Stimulated activated effector memory CD8-positive, alpha-beta T cell treated with anti-CD3 and anti-CD28 coated beads, Interleukin-12 subunit alpha, Interleukin-12 subunit beta, amount 100 ng/mL, for 72 hours (primary cell): ENCODE measurements at regions not wholly inside any gene's neighbourhood (a gene's known extent, or its start where the extent isn't known, plus 50 kb on each side); places are given as distances from the start of the nearest gene placed in this dataset.
A peak's percentile ranks its signal among the peaks of the same experiment; 100 is the strongest.

Experiments
- ATAC-seq: fragments of 150-1000 bp; cut with Tn5 transposase; 2 replicates; pipeline ENCODE4 v1.10.0; 2021
- DNase-seq, 2 donors: peaks; one replicate each; pipeline ENCODE4 v3.0.0; 2021 to 2022; ENCODE audit warnings: low spot score in 2 of 2
- H3K27ac Mint-ChIP-seq: one replicate; pipeline ENCODE4 v1.8.0; 2022; ENCODE audit warnings: mild to moderate bottlenecking, mixed read lengths
- H3K36me3 Mint-ChIP-seq: one replicate; pipeline ENCODE4 v1.8.0; 2022; ENCODE audit warnings: mild to moderate bottlenecking, mixed read lengths
- H3K4me1 Mint-ChIP-seq: one replicate; pipeline ENCODE4 v1.8.0; 2022; ENCODE audit warnings: mixed read lengths
- H3K4me3 Mint-ChIP-seq: one replicate; pipeline ENCODE4 v1.8.0; 2022; ENCODE audit warnings: mild to moderate bottlenecking, mixed read lengths
- H3K9me3 Mint-ChIP-seq: one replicate; pipeline ENCODE4 v1.8.0; 2022; ENCODE audit warnings: mixed read lengths

DNA sequence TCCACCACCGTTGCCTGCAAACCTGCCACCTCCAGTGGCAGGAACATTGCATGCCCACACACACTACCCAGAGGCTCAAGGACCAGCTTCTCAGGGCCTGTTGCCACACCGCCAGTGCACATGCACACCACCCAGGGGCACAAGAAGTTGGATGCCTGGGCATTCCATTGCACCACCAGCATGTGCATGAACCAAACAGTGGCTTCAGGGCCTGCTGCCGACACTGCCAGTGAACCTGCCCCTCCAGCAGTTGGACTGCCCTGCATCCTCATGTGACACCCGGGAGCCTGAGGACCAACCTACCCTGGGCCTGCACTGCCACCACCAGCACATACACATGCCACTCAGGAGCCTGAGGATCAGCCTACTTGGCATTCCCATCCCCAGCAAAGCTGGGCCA, 303.7 kb downstream of the KCNJ2 start:
- Mint-ChIP-seq H3K4me1 (no peaks in the 10 kb centered on the region), H3K4me3 (no peak overlapping the region), H3K36me3 (no peaks in the 10 kb centered on the region)

DNA sequence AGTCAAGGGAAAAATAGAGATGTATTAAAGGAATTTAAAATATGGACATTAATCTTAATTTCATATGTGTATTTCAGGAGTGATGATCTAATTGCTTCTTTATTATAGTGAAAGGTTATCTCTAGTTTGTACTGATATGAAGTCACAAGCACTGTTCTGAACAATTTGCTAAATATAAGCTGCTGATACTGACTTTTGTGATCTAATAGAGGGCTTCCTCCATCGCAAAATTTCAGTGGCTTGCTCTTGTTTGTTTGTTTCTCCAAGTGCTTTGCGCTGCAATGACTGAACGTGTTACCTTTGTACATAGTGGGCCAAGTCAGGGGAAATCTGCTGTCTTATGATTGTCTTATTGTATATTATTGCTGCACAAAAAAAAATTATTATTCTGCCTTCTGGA, 307.0 kb downstream of the KCNJ2 start:
- no peaks in the 10 kb centered on the region for H3K4me1 Mint-ChIP-seq
- no peak for ATAC-seq

More for the DNA sequence above, 303.7 kb downstream of the KCNJ2 start:
- Mint-ChIP-seq H3K27ac (no peak overlapping the region), H3K9me3 (peaks cover 3% of the 10 kb centered on the region)
- no peak for ATAC-seq
- no peak for DNase-seq

DNA sequence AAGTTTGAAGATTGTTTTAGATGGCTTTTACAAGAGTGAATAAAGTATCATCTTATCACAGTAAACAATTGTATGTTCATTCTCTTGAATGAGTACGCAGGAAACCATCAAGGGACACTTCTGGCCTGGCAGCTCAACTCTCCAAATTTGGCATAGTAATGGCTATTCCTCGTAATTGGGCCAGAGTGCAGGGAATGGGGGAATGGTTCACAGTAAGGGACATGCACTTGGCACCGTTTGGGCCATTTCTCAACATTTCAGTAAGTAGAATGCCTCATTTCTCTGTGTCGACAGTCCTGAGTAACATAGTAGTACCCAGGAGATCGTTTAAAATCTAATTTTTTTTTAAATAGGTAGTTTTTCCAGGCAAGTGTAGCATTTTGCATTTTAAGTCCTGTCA, 309.6 kb downstream of the KCNJ2 start:
- DNase-seq (no peak), ATAC-seq (no peak)
- no peaks in the 10 kb centered on the region for H3K4me1 Mint-ChIP-seq
- H3K36me3 Mint-ChIP-seq: no peaks in the 10 kb centered on the region
- H3K9me3 Mint-ChIP-seq: peaks cover 7% of the 10 kb centered on the region
- no peak overlapping the region for H3K4me3 Mint-ChIP-seq
- H3K27ac Mint-ChIP-seq: no peak overlapping the region

More for the DNA sequence above, 307.0 kb downstream of the KCNJ2 start:
- Mint-ChIP-seq H3K9me3 (peaks cover 3% of the 10 kb centered on the region), H3K4me3 (no peak overlapping the region), H3K36me3 (no peaks in the 10 kb centered on the region), H3K27ac (no peak overlapping the region)
- DNase-seq: no peak

DNA sequence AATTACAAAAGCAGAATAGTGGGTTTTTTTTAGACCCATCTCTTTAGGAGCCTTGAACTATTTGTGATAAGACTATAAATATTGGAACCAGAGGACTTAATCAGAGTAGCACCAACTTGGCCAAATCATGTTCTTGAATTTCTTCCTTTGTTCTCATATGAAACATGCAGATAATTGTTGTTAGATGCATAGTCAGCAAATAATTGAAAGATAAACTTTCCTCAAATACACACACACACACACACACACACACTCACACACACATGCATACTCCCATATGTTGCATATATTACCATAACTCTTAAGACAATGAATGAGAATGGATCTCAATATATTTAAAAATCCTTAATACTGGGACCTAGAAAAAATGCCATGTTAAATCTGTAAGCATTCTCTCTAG, 310.4 kb downstream of the KCNJ2 start:
- Mint-ChIP-seq H3K27ac (no peak overlapping the region), H3K9me3 (peaks cover 5% of the 10 kb centered on the region), H3K36me3 (no peaks in the 10 kb centered on the region), H3K4me1 (no peaks in the 10 kb centered on the region), H3K4me3 (no peak overlapping the region)
- no peak for DNase-seq
- ATAC-seq: no peak

DNA sequence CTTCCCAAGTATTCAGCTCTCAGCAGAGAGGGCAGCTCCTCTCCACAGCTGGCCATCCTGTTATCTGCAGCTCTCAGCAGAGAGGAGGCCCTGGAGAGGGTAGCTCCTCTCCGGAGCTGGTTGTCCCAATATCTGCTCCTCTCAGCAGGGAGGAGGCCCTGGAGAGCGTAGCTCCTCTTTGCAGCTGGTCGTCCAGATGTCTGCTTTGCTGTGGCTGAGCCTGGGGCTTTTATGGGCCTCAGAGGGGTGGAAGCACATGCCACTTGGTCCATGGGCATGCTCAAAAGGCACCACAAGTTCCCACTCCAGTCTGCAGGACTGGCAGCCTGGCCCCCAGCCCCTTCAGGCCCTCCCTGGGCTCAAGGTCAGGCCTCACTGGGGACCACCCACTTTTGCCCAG, 314.3 kb downstream of the KCNJ2 start:
- no peak for DNase-seq
- Mint-ChIP-seq H3K27ac (no peak overlapping the region), H3K4me1 (no peaks in the 10 kb centered on the region), H3K36me3 (no peaks in the 10 kb centered on the region), H3K4me3 (no peak overlapping the region), H3K9me3 (peaks cover 5% of the 10 kb centered on the region)
- no peak for ATAC-seq

DNA sequence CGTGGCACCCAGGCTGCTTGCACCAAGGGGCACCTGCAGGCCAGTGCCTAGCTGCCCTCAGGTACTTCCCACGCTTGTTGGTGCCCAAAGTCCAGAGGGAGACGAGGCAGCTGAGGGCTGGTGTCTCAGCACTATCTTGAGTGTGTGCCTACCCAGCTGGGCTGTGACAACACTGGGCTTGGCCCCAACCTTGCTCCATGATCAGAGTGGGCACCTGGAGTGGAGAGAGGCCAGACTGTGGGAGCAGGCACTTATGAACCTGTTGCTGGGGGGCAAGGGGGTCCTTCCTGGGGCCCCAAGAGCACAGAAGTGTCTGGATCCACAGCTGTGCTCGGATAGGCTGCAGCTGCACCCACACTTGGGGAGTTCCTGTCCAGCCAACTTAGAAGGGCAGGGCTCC, 314.7 kb downstream of the KCNJ2 start:
- Mint-ChIP-seq H3K4me1 (no peaks in the 10 kb centered on the region), H3K27ac (no peak overlapping the region), H3K4me3 (no peak overlapping the region), H3K36me3 (no peaks in the 10 kb centered on the region), H3K9me3 (peaks cover 5% of the 10 kb centered on the region)
- peak; percentile 39 for ATAC-seq
- no peak for DNase-seq

DNA sequence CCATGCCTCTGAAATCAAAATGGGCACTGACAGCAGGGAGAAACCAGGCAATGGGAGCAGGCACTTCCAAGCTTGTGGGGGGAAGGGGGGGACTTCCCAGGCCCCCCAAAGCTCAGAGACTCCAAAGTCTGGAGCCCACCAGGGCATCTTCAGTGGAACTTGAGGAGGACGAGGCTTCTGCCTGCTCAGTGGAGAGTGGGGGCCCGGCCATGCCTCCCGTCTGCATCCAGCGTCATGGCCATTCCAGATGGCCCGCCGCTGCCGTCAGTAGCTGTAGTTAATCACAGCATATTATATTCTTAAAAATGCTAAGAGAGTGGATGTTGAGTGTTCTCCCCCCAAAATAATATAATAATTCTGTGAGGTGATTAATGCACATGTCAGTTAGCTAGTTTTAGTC, 315.2 kb downstream of the KCNJ2 start:
- Mint-ChIP-seq H3K36me3 (no peaks in the 10 kb centered on the region), H3K9me3 (peaks cover 5% of the 10 kb centered on the region)

DNA sequence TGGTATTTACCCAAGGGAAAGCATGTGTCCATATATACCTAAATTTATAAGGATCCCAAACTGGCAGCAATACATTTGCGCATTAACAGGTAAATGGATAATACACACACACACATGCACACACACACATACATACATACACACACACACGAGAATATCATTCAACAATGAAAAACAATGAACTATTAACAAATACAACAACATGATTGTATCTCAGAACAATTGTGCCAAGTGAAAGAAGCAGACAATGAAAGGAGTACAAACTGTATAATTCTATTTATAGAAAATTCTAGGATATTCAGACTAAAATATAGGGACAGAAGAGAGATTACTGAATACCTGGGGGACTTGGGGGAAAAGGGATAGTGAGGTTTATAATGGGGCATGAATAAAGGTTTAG, 323.0 kb downstream of the KCNJ2 start:
- H3K36me3 Mint-ChIP-seq: no peaks in the 10 kb centered on the region
- no peak overlapping the region for H3K27ac Mint-ChIP-seq
- H3K9me3 Mint-ChIP-seq: peaks cover 7% of the 10 kb centered on the region

More for the DNA sequence above, 315.2 kb downstream of the KCNJ2 start:
- no peak for DNase-seq
- Mint-ChIP-seq H3K27ac (no peak overlapping the region), H3K4me3 (no peak overlapping the region), H3K4me1 (no peaks in the 10 kb centered on the region)
- no peak for ATAC-seq

DNA sequence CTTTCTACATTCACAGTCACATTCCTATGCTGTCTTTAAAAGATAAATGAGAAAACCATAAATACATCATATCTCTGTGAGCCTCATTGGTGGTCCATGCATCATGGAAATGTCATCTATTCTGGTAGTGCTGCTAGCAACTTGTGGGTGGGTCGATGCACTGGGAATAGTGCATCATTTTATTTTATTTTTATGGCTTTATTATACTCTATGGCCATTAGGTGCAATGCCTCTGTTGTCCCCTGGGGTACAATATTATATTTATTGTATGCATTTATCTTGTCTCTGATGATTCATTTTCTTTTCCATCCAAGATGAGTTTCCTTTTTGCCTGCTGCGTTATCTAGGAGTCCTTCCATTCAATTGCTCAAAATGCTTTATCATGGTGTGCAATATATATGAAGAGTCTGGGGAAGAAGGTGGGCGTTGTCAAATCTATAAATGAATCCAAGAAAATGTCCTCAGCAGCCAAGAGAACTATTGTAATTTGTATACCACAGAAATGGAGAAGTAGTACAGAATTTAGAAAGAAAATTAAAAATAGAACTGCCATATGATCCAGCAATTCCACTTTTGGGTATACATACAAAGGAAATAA, 324.0 kb downstream of the KCNJ2 start:
- H3K4me1 Mint-ChIP-seq: no peaks in the 10 kb centered on the region
- H3K36me3 Mint-ChIP-seq: no peaks in the 10 kb centered on the region
- no peak overlapping the region for H3K27ac Mint-ChIP-seq
- DNase-seq (no peak), ATAC-seq (no peak)
- H3K4me3 Mint-ChIP-seq: no peak overlapping the region
- peaks cover 7% of the 10 kb centered on the region for H3K9me3 Mint-ChIP-seq

More for the DNA sequence above, 323.0 kb downstream of the KCNJ2 start:
- no peak overlapping the region for H3K4me3 Mint-ChIP-seq
- no peaks in the 10 kb centered on the region for H3K4me1 Mint-ChIP-seq
- DNase-seq (no peak), ATAC-seq (no peak)

DNA sequence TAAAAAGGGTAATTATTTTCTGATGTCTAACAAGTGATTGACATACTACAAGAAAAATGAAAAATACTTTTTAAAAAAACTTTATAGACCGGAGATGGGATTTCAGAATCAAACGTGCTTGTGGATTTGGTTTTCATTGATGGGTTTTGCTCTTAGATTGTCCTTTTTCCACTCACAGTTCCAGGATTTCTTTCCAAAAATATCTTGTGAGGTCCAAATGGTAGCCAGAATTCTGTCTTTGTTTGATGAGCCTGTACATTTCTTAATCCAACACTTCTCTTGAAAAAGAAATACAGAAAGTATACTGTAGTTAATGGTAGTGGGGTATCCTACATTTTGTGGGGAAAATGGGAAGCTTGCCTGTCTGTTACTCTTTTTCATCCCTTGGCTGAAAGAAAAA, 329.3 kb downstream of the KCNJ2 start:
- Mint-ChIP-seq H3K27ac (no peak overlapping the region), H3K4me3 (no peak overlapping the region), H3K9me3 (peaks cover 4% of the 10 kb centered on the region), H3K36me3 (no peaks in the 10 kb centered on the region), H3K4me1 (no peaks in the 10 kb centered on the region)
- ATAC-seq (no peak), DNase-seq (no peak)

DNA sequence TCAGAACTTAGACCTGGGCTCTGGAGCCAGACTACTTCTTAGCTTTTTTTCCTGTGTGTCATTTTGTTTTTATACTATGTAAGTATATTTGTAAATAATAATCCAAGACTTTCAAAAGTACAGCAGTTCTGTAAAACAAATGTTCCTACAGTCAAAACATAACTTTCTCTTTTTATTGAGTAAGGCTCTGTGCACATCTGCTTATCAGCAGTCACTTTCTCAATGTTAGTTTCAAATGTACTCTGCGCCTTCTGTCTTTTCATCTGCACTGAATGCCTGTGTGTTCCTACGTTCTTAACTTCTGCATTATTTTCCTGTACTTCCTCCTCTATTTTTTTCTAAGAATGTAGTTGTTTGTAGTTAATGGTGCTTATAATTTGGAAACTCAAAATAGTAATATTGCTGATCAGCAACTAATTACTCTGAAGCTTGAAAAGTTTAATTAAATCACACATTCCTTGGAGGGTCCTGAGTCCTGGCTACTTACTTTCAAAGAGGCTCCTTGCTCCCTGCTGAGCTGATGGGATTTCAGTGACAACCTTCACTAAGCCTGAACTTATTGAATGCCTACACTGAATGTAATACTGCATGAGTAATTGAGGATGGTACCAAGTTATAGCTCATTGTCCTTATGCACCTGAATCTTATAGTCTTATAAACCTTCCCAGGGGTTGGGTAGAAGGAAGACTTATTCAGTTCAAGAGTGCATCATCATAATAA, 329.9 kb downstream of the KCNJ2 start:
- ATAC-seq: no peak

DNA sequence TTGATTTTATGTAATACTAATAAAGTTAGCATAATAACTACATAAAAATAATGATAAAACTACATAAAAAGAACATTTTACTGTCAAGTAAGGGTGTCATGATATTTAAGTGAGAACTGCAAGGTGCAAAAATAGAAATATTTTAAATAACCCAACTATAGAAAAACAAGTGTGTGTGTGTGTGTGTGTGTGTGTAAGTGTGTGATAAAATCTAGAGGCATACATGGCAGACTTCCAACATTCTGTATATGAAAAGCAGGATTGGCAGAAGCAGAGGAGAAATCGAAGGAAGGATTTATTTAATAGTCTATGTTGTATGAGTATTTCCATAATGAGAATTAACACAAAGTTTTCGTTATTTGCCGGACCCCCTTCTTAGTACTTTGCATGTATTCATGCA, 334.1 kb downstream of the KCNJ2 start:
- H3K4me1 Mint-ChIP-seq: no peaks in the 10 kb centered on the region
- ATAC-seq: no peak
- H3K9me3 Mint-ChIP-seq: peaks cover 4% of the 10 kb centered on the region
- H3K36me3 Mint-ChIP-seq: no peaks in the 10 kb centered on the region
- no peak overlapping the region for H3K4me3 Mint-ChIP-seq
- no peak for DNase-seq
- no peak overlapping the region for H3K27ac Mint-ChIP-seq

More for the DNA sequence above, 329.9 kb downstream of the KCNJ2 start:
- no peaks in the 10 kb centered on the region for H3K4me1 Mint-ChIP-seq
- H3K9me3 Mint-ChIP-seq: peaks cover 2% of the 10 kb centered on the region
- H3K27ac Mint-ChIP-seq: no peak overlapping the region
- H3K4me3 Mint-ChIP-seq: no peak overlapping the region
- no peaks in the 10 kb centered on the region for H3K36me3 Mint-ChIP-seq
- DNase-seq: no peak

DNA sequence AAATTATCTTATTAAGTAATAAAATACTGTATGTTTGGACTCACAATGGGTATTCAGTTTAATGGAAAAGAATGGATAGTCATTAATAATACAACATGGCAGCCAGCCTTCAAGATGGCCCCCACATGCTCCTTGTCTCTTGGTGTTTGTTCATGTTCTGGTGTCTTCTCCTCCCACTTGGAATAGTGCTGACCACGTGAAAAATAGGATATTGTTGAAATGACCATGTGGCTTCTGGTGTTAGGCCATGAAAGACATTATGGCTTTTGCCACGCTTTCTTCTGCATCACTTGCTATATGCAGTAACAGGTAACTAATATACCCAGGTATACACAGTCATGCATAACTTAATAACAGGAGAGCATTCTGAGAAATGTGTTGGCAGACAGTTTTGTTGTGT, 341.0 kb downstream of the KCNJ2 start:
- ATAC-seq: no peak
- no peaks in the 10 kb centered on the region for H3K4me1 Mint-ChIP-seq
- no peak overlapping the region for H3K27ac Mint-ChIP-seq
- no peaks in the 10 kb centered on the region for H3K36me3 Mint-ChIP-seq
- no peak overlapping the region for H3K4me3 Mint-ChIP-seq
- DNase-seq: no peak
- H3K9me3 Mint-ChIP-seq: peaks cover 2% of the 10 kb centered on the region

DNA sequence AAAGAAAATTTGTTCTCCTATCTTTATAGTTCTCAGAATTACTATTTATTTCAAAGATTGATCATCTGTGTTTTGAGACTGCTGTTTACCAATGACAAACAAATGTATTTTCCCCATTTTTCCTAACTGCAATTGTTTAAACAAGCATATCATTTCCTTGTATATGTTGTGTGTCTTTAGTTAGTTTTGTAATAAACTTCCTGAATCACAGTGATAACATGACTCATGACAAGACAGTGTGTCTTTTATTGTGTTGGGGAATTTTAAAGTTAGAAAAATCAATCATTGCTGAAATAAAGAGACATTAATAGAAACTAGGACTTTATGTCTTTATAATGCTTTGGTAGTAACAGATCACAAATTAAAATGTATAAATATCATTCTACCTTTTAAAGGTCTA, 348.5 kb downstream of the KCNJ2 start:
- Mint-ChIP-seq H3K4me3 (no peak overlapping the region), H3K27ac (no peak overlapping the region), H3K9me3 (no peaks in the 10 kb centered on the region), H3K4me1 (no peaks in the 10 kb centered on the region), H3K36me3 (no peaks in the 10 kb centered on the region)
- ATAC-seq: no peak
- DNase-seq: no peak

DNA sequence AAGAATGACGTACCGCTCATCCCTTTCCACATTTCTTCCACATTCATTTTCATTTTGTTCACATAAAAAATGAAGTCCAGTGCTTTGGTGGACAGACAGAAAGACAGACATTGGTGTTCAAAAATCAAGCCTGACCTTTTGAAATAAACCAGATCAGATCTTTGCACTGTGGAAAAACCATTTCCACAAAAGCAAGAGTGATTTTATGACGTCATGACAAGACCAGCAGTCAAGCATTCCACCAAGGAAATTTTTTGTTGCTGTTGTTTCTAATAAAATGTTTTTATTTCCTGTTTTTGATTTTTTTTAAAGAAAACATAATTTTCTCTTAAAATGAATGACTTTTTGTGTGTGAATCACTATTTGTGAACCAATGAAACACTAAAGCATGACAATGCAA, 350.0 kb downstream of the KCNJ2 start:
- H3K9me3 Mint-ChIP-seq: no peaks in the 10 kb centered on the region
- ATAC-seq (no peak), DNase-seq (no peak)
- H3K27ac Mint-ChIP-seq: no peak overlapping the region
- H3K4me3 Mint-ChIP-seq: no peak overlapping the region
- H3K36me3 Mint-ChIP-seq: no peaks in the 10 kb centered on the region
- no peaks in the 10 kb centered on the region for H3K4me1 Mint-ChIP-seq

DNA sequence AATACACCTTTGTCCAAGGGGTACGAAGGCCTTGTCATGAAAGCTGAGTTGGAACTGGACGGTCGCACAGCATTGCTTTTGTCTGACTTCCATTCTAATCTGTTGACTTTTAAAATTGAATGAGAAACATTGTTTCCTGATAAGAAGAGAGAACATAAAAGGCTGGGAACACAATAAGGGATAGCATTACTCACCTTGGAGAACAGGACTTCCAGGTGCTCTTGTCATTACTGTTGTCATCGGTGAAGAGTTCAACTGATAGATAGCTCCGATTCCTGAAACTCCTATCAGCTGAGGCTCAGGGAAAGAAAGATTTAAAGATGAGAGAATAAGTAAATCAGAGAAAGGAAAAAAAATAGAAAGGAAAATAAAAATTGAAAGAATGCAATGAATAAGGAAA, 351.1 kb downstream of the KCNJ2 start:
- ATAC-seq: no peak
- Mint-ChIP-seq H3K36me3 (no peaks in the 10 kb centered on the region), H3K9me3 (no peaks in the 10 kb centered on the region), H3K4me3 (no peak overlapping the region), H3K4me1 (no peaks in the 10 kb centered on the region), H3K27ac (no peak overlapping the region)
- DNase-seq: no peak
